ENCODE measurements at regions not wholly inside any gene's neighbourhood (a gene's known extent, or its start where the extent isn't known, plus 50 kb on each side); places are given as distances from the start of the nearest gene placed in this dataset.

DNA sequence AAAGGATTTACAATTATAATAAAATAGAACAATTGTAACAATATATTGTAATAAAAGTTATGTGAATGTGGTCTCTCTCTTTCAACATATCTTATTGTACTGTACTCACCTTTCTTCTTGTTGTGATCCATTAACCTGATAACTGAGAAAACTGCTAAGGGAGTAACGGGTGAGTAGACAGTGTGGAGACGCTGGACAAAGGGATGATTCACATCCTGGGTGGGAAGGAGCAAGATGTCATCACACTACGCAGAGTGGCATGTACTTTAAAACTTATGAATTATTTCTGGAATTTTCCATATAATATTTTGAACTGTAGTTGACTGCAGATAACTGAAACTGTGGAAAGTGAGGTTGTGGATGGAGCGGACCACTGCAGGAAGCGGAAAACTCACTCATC, 91.2 kb upstream of the PLPP4 start:
- TF ChIP-seq CTCF (IDR thresholded peaks at IDR 0.05; ENCODE audit: poor library complexity) (no peak), EZH2 (IDR thresholded peaks at IDR 0.05; ENCODE audit: borderline replicate concordance) (no peak), EZH2phosphoT487 (IDR thresholded peaks at IDR 0.05; ENCODE audit: low read depth, severe bottlenecking, unreplicated experiment) (no peak)
